ENCODE measurements at regions not wholly inside any gene's neighbourhood (a gene's known extent, or its start where the extent isn't known, plus 50 kb on each side); places are given as distances from the start of the nearest gene placed in this dataset.

- H2BK5ac ChIP-seq (ENCODE audit: low read depth, low read length): no peak overlapping the region
- H2BK120ac ChIP-seq (replicated peaks; ENCODE audit: low read depth, low read length): no peak overlapping the region
- ChIA-PET CTCF (ENCODE audit: partially characterized antibody) (interaction anchor here (0.6 to 1.3 kb wide), 2 partner anchors 31 to 503 kb away, joined by 3 to 5 read pairs; no protein-coding TSS in a partner anchor), POLR2A (ENCODE audit: partially characterized antibody) (no interaction called here)
- no peak overlapping the region for H4K5ac ChIP-seq (ENCODE audit: insufficient read length, low read depth, low read length)
- H2AK5ac ChIP-seq (ENCODE audit: low read depth, low read length): no peak overlapping the region
- H3K9ac ChIP-seq (replicated peaks in 1 of 4; ENCODE audit: extremely low read depth in 1 of 4, low read depth in 3 of 4, low read length in 3 of 4): no peak overlapping the region
- no peak overlapping the region; the same call in 1 of the 2 replicates for H3K18ac ChIP-seq (ENCODE audit: extremely low read depth, low read length)
- no peak for DNase-seq (ENCODE audit: low read depth in 1 of 2, low spot score in 2 of 2)
- no peak overlapping the region for H4K8ac ChIP-seq (ENCODE audit: extremely low read depth, insufficient read depth, low read length)
- no peak overlapping the region for H3K4me2 ChIP-seq (ENCODE audit: insufficient read depth in 1 of 2, low read depth in 2 of 2, low read length in 2 of 2)
- no peak for TF ChIP-seq PHF8 (conservative IDR thresholded peaks at IDR 0.05; ENCODE audit: low read depth, low read length)
- TF ChIP-seq EGR1 (IDR thresholded peaks at IDR 0.05; ENCODE audit: borderline replicate concordance, low read depth, low read length): no peak
- TF ChIP-seq RNF2 (IDR thresholded peaks at IDR 0.05; ENCODE audit: borderline replicate concordance, low read depth, low read length, missing control alignments, poor library complexity, severe bottlenecking): no peak
- TF ChIP-seq GTF2F1 (IDR thresholded peaks at IDR 0.05; ENCODE audit: borderline replicate concordance, low read depth, low read length): no peak
- TF ChIP-seq, protein P1, sequence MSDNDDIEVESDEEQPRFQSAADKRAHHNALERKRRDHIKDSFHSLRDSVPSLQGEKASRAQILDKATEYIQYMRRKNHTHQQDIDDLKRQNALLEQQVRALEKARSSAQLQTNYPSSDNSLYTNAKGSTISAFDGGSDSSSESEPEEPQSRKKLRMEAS (IDR thresholded peaks at IDR 0.05): no peak
- TF ChIP-seq EZH2 (IDR thresholded peaks at IDR 0.05; ENCODE audit: low read depth, low read length, severe bottlenecking): no peak
- no peak for TF ChIP-seq SIRT6 (IDR thresholded peaks at IDR 0.05; ENCODE audit: low read length)
- TF ChIP-seq TAF1 (IDR thresholded peaks at IDR 0.05; ENCODE audit: low read depth, low read length): no peak
- TF ChIP-seq CTBP2 (IDR thresholded peaks at IDR 0.05; ENCODE audit: borderline replicate concordance, insufficient read depth, insufficient read length, low read length): no peak
- no peak for TF ChIP-seq RAD21 (IDR thresholded peaks at IDR 0.05 in 1 of 2, conservative IDR thresholded peaks at IDR 0.05 in 1 of 2; ENCODE audit: low read depth in 2 of 2, low read length in 2 of 2)
- no peaks in the 10 kb centered on the region for H3K79me1 ChIP-seq (ENCODE audit: low read depth, low read length)
- FAIRE-seq: no peak
- H3K14ac ChIP-seq (ENCODE audit: insufficient read length): no peak overlapping the region
- H3K27me3 ChIP-seq (replicated peaks in 1 of 4; ENCODE audit: control insufficient read depth in 3 of 4, extremely low read depth in 1 of 4, insufficient read depth in 3 of 4, low read length in 3 of 4): no peaks in the 10 kb centered on the region
- H3K23ac ChIP-seq (ENCODE audit: insufficient read length): no peak overlapping the region
- H3K9me3 ChIP-seq (ENCODE audit: insufficient read depth in 2 of 2, low read depth in 1 of 2, low read length in 1 of 2): no peaks in the 10 kb centered on the region
- H4K91ac ChIP-seq (replicated peaks; ENCODE audit: insufficient read length, low read length): no peak overlapping the region
- H3K23me2 ChIP-seq (ENCODE audit: low read depth, low read length): no peaks in the 10 kb centered on the region
- H2BK12ac ChIP-seq (ENCODE audit: low read depth, low read length): no peak overlapping the region
- no peak overlapping the region for H2BK20ac ChIP-seq (ENCODE audit: low read length)
- no peak overlapping the region for H2AFZ ChIP-seq (ENCODE audit: low read length)
- H3K4me3 ChIP-seq (ENCODE audit: extremely low read depth in 1 of 4, insufficient read depth in 2 of 4, low read depth in 3 of 4, low read length in 4 of 4): no peak overlapping the region
- H3K56ac ChIP-seq (replicated peaks; ENCODE audit: insufficient read length, low read depth, low read length): no peak overlapping the region
- H3K36me3 ChIP-seq (ENCODE audit: control insufficient read depth in 2 of 4, insufficient read depth in 4 of 4, low read length in 3 of 4): no peaks in the 10 kb centered on the region
- 66% methylated on average over 3 of the region's 3 CpGs; no CpG with 5 or more reads in 1 of the 2 experiments for WGBS, 2 experiments (ENCODE audit: extremely low coverage in 1 of 2, insufficient coverage in 1 of 2, insufficient read length in 1 of 2, insufficient replicate concordance in 2 of 2, low coverage in 1 of 2, low lambda C conversion rate in 2 of 2, missing lambda C conversion rate in 1 of 2)
- H4K20me1 ChIP-seq (replicated peaks in 1 of 2; ENCODE audit: control insufficient read depth in 1 of 2, insufficient read depth in 2 of 2, low read length in 2 of 2): no peaks in the 10 kb centered on the region
- H3K4ac ChIP-seq (replicated peaks; ENCODE audit: insufficient read length, low read depth, low read length): no peak overlapping the region
- no peaks in the 10 kb centered on the region for H3K4me1 ChIP-seq (replicated peaks in 1 of 4; ENCODE audit: control insufficient read depth in 3 of 4, insufficient read depth in 4 of 4, low read length in 3 of 4)
- no peak overlapping the region for H3K27ac ChIP-seq (ENCODE audit: low read depth, low read length)
- H3K79me2 ChIP-seq (ENCODE audit: control insufficient read depth in 1 of 2, insufficient read depth in 2 of 2, low read length in 2 of 2): no peaks in the 10 kb centered on the region
- H2BK15ac ChIP-seq (ENCODE audit: low read length): no peak overlapping the region
Measured at GRCh38 chr7:106992511-106992910, 52.0 kb upstream of the PRKAR2B start.
